ENCODE measurements at regions not wholly inside any gene's neighbourhood (a gene's known extent, or its start where the extent isn't known, plus 50 kb on each side); places are given as distances from the start of the nearest gene placed in this dataset.

- 95% methylated on average over 11 of the region's 23 CpGs for WGBS (ENCODE audit: missing lambda C conversion rate)
- Histone ChIP-seq H3K9me3 (no peaks in the 10 kb centered on the region), H3K4me3 (no peak overlapping the region), H3K27ac (no peak overlapping the region), H3K4me1 (peaks cover 15% of the 10 kb centered on the region), H3K4me2 (no peak overlapping the region)
- TF ChIP-seq HOXA7 (CRISPR knock-in tag; IDR thresholded peaks at IDR 0.05): no peak
- TF ChIP-seq ZSCAN20 (CRISPR knock-in tag; IDR thresholded peaks at IDR 0.05): no peak
- FAIRE-seq: no peak
- ChIA-PET CTCF (no interaction called here), POLR2A (no interaction called here)
- DNase-seq (ENCODE audit: low read depth in 1 of 2, low spot score in 1 of 2): no peak
- no peak for ATAC-seq
Observed at GRCh38 chr22:23400286-23400981, 179.7 kb downstream of the IGLL1 start.

GRCh38 chr22:23399367-23400285 is 180.5 kb downstream of the IGLL1 start:
- Histone ChIP-seq H3K4me2 (no peak overlapping the region), H3K27ac (no peak overlapping the region), H3K9me3 (no peaks in the 10 kb centered on the region), H3K4me1 (peaks cover 15% of the 10 kb centered on the region), H3K4me3 (no peak overlapping the region)
- no peak for FAIRE-seq
- ATAC-seq: no peak
- TF ChIP-seq GATA3 (IDR thresholded peaks at IDR 0.05; ENCODE audit: borderline replicate concordance) (no peak), SMC3 (IDR thresholded peaks at IDR 0.05) (no peak), NPAS2 (CRISPR knock-in tag; IDR thresholded peaks at IDR 0.05; ENCODE audit: borderline replicate concordance) (no peak), ZSCAN20 (CRISPR knock-in tag; IDR thresholded peaks at IDR 0.05) (no peak), KDM5A (IDR thresholded peaks at IDR 0.05) (no peak), FOSL2 (IDR thresholded peaks at IDR 0.05) (no peak), FOSL2 (CRISPR knock-in tag; IDR thresholded peaks at IDR 0.05) (no peak), EHMT2 (IDR thresholded peaks at IDR 0.05; ENCODE audit: low read depth) (no peak), EHF (CRISPR knock-in tag; IDR thresholded peaks at IDR 0.05) (no peak)
- ChIA-PET POLR2A (no interaction called here), CTCF (interaction anchor here (1.2 kb wide), 1 partner anchor 12 kb away, joined by 5 read pairs; no protein-coding TSS in a partner anchor)
- WGBS (ENCODE audit: missing lambda C conversion rate): 94% methylated on average over 13 of the region's 46 CpGs
- no peak for DNase-seq (ENCODE audit: low read depth in 1 of 2, low spot score in 1 of 2)

GRCh38 chr22:23398701-23399366 is 181.3 kb downstream of the IGLL1 start:
- POLR2A ChIA-PET: no interaction called here
- H3K4me2 ChIP-seq: no peak overlapping the region
- TF ChIP-seq HOXA7 (CRISPR knock-in tag; IDR thresholded peaks at IDR 0.05) (no peak), HES2 (IDR thresholded peaks at IDR 0.05) (no peak)
- no peak overlapping the region for H3K27ac ChIP-seq
- CTCF ChIA-PET: interaction anchor here (1.2 kb wide), 1 partner anchor 11 kb away, joined by 5 read pairs; no protein-coding TSS in a partner anchor
- FAIRE-seq: no peak
- no peak for DNase-seq (ENCODE audit: low read depth in 1 of 2, low spot score in 1 of 2)
- no CpG with 5 or more reads among the region's 15 CpGs for WGBS (ENCODE audit: missing lambda C conversion rate)
- H3K4me1 ChIP-seq: peaks cover 15% of the 10 kb centered on the region
- ATAC-seq: no peak
- no peaks in the 10 kb centered on the region for H3K9me3 ChIP-seq
- no peak overlapping the region for H3K4me3 ChIP-seq

GRCh38 chr22:23397613-23398567 is 182.2 kb downstream of the IGLL1 start:
- DNase-seq (ENCODE audit: low read depth in 1 of 2, low spot score in 1 of 2): no peak
- TF ChIP-seq NR3C1 (IDR thresholded peaks at IDR 0.05) (no peak), EHMT2 (IDR thresholded peaks at IDR 0.05; ENCODE audit: low read depth) (no peak), NFE2L2 (conservative IDR thresholded peaks at IDR 0.05; ENCODE audit: low read length) (no peak), SREBF2 (IDR thresholded peaks at IDR 0.05) (no peak), REST (IDR thresholded peaks at IDR 0.05) (no peak), CTCF (IDR thresholded peaks at IDR 0.05) (no peak)
- ATAC-seq: no peak
- Histone ChIP-seq H3K4me3 (no peak overlapping the region), H3K9me3 (no peaks in the 10 kb centered on the region), H3K27ac (no peak overlapping the region), H3K4me2 (no peak overlapping the region), H3K4me1 (peaks cover 6% of the 10 kb centered on the region)
- ChIA-PET POLR2A (no interaction called here), CTCF (no interaction called here)
- 96% methylated on average over 8 of the region's 29 CpGs for WGBS (ENCODE audit: missing lambda C conversion rate)
- no peak for FAIRE-seq

All from A549 (cell line).